B cell (primary cell): ENCODE measurements at regions not wholly inside any gene's neighbourhood (a gene's known extent, or its start where the extent isn't known, plus 50 kb on each side); places are given as distances from the start of the nearest gene placed in this dataset.

ENCODE experiments used
- ATAC-seq: fragments of 200-7000 bp; cut with Tn5 transposase; one replicate; pipeline ENCODE4 v1.10.0; 2021; ENCODE audit warnings: low read depth, mild to moderate bottlenecking, moderate number of reproducible peaks, moderate library complexity
- CTCF ChIA-PET: fragments of 350-600 bp; sonication (Branson Sonifier 250); formaldehyde crosslinking; loops from one replicate; lab custom pipeline; 2021; ENCODE audit warnings: antibody characterized with exemption, inconsistent platforms; lab: Charles Lee
- POLR2A ChIA-PET: fragments of 350-600 bp; sonication (Branson Sonifier 250); formaldehyde crosslinking; loops from one replicate; lab custom pipeline; 2021; ENCODE audit warnings: antibody characterized with exemption; lab: Charles Lee
- DNase-seq: peaks from one replicate; pipeline ENCODE4 v3.0.0; 2013
- H2AFZ ChIP-seq: 2 replicates; pipeline ENCODE4 v1.6.1; 2012; ENCODE audit warnings: mild to moderate bottlenecking, low read depth, low read length; ENCODE audit not compliant: insufficient read depth, poor library complexity, severe bottlenecking
- H3K27ac ChIP-seq, 2 donors: 1 replicate in 1 of 2; 2 replicates in 1 of 2; pipeline ENCODE4 v1.5.1; 2012 to 2013; ENCODE audit warnings: low read length in 2 of 2, mild to moderate bottlenecking in 2 of 2, moderate library complexity in 1 of 2
- H3K27me3 ChIP-seq, 4 experiments: fragments of 200-600 bp in 1 of 4; sonication (generic) in 1 of 4; replicated peaks in 1 of 4; 1 replicate in 2 of 4; 2 replicates in 2 of 4; pipeline versions ENCODE4 v1.6.1 to v1.7.0; 2013 to 2016; ENCODE audit warnings: low read length in 3 of 4, mild to moderate bottlenecking in 2 of 4, mixed read lengths in 1 of 4, moderate library complexity in 1 of 4; ENCODE audit not compliant: insufficient read depth in 4 of 4, control insufficient read depth in 3 of 4; ENCODE audit errors: control extremely low read depth in 1 of 4
- H3K36me3 ChIP-seq, 2 experiments: replicated peaks in 1 of 2; 1 replicate in 1 of 2; 2 replicates in 1 of 2; pipeline versions ENCODE4 v1.6.1 to v1.7.1; 2013; ENCODE audit warnings: low read length in 1 of 2; ENCODE audit not compliant: insufficient read depth in 2 of 2, control insufficient read depth in 1 of 2; ENCODE audit errors: control extremely low read depth in 1 of 2, extremely low read depth in 1 of 2
- H3K4me1 ChIP-seq, 2 donors: fragments of 200-600 bp in 1 of 2; sonication (generic) in 1 of 2; 1 replicate in 1 of 2; 2 replicates in 1 of 2; pipeline versions ENCODE4 v1.5.1 to v1.6.1; 2013 to 2017; ENCODE audit warnings: low read length in 2 of 2; ENCODE audit not compliant: control insufficient read depth in 2 of 2, insufficient read depth in 2 of 2
- H3K4me2 ChIP-seq: replicated peaks from 2 replicates; pipeline ENCODE3; 2012; ENCODE audit warnings: mild to moderate bottlenecking, low read depth, low read length; ENCODE audit not compliant: poor library complexity, severe bottlenecking
- H3K4me3 ChIP-seq, 5 experiments: fragments of 200-600 bp in 1 of 5; sonication (generic) in 1 of 5; 1 replicate in 3 of 5; 2 replicates in 2 of 5; pipeline versions ENCODE4 v1.5.1 to v1.7.0; 2011 to 2016; ENCODE audit warnings: low read length in 4 of 5, mild to moderate bottlenecking in 4 of 5, low read depth in 2 of 5, control low read depth in 1 of 5, moderate library complexity in 1 of 5; ENCODE audit not compliant: insufficient read depth in 1 of 5; ENCODE audit errors: control extremely low read depth in 1 of 5, extremely low read depth in 1 of 5
- H3K79me2 ChIP-seq: fragments of 200-600 bp; sonication (generic); one replicate; pipeline ENCODE4 v1.6.0; 2016; ENCODE audit warnings: low read length; ENCODE audit not compliant: control insufficient read depth, insufficient read depth
- H3K9ac ChIP-seq: fragments of 200-600 bp; sonication (generic); 2 replicates; pipeline ENCODE4 v1.6.1; 2017; ENCODE audit warnings: mild to moderate bottlenecking, low read length, moderate library complexity
- H3K9me3 ChIP-seq, 3 donors: one replicate each; pipeline versions ENCODE4 v1.6.1 to v1.7.1; 2013; ENCODE audit warnings: low read length in 2 of 3; ENCODE audit not compliant: control insufficient read depth in 2 of 3, insufficient read depth in 1 of 3; ENCODE audit errors: control extremely low read depth in 1 of 3
- H4K20me1 ChIP-seq: 2 replicates; pipeline ENCODE4 v1.6.0; 2012; ENCODE audit warnings: mild to moderate bottlenecking, low read length; ENCODE audit not compliant: insufficient read depth, control insufficient read depth, poor library complexity, severe bottlenecking
- H3K27ac Mint-ChIP-seq: one replicate; pipeline ENCODE4 v1.8.0; 2021; ENCODE audit warnings: mixed read lengths
- H3K27me3 Mint-ChIP-seq: one replicate; pipeline ENCODE4 v1.8.0; 2021; ENCODE audit warnings: mixed read lengths
- H3K4me1 Mint-ChIP-seq: one replicate; pipeline ENCODE4 v1.8.0; 2021; ENCODE audit warnings: mixed read lengths
- H3K4me3 Mint-ChIP-seq: one replicate; pipeline ENCODE4 v1.8.0; 2021; ENCODE audit warnings: mixed read lengths
- H3K9me3 Mint-ChIP-seq: one replicate; pipeline ENCODE4 v1.8.0; 2022; ENCODE audit warnings: mixed read lengths; ENCODE audit not compliant: insufficient read depth
- CTCF ChIP-seq: fragments of 200-600 bp; IDR thresholded peaks from one replicate; pipeline ENCODE4 v1.8.0; 2022; ENCODE audit warnings: antibody characterized with exemption, mild to moderate bottlenecking
- EZH2 ChIP-seq: IDR thresholded peaks from 2 replicates; pipeline ENCODE4 v1.6.1; 2012; ENCODE audit warnings: borderline replicate concordance, low read depth, mild to moderate bottlenecking, moderate library complexity, low read length; ENCODE audit not compliant: insufficient read depth, poor library complexity, severe bottlenecking
- WGBS: methylation state at CpG from one replicate; pipeline ENCODE4 v1.1.5; 2013; ENCODE audit warnings: missing lambda C conversion rate; ENCODE audit not compliant: insufficient coverage; 5-methylcytosine and 5-hydroxymethylcytosine counted together
- intact Hi-C: fragments of 100-400 bp; cut with micrococcal nuclease; formaldehyde crosslinking; loops from one replicate; pipeline ENCODE4 v1.10.0; 2022

GRCh38 chr10:55441777-55442176, 640.7 kb upstream of the PCDH15 start:
- ATAC-seq (no peak), DNase-seq (no peak)
- Histone ChIP-seq H3K36me3 (no peaks in the 10 kb centered on the region), H3K4me1 (no peaks in the 10 kb centered on the region), H4K20me1 (no peaks in the 10 kb centered on the region), H3K4me3 (no peak overlapping the region), H3K27me3 (no peaks in the 10 kb centered on the region), H3K9ac (no peak overlapping the region), H3K4me2 (no peak overlapping the region), H3K27ac (no peak overlapping the region), H3K79me2 (no peaks in the 10 kb centered on the region), H3K9me3 (no peaks in the 10 kb centered on the region), H2AFZ (no peak overlapping the region)
- peaks cover 4% of the 10 kb centered on the region for H3K9me3 Mint-ChIP-seq
- H3K4me3 Mint-ChIP-seq = no peak overlapping the region
- H3K4me1 Mint-ChIP-seq = no peaks in the 10 kb centered on the region
- no peaks in the 10 kb centered on the region for H3K27me3 Mint-ChIP-seq
- ChIA-PET CTCF (no interaction called here), POLR2A (no interaction called here)
- no peak for TF ChIP-seq CTCF
- no peak for TF ChIP-seq EZH2
- WGBS = 100% methylated on average over 1 of the region's 2 CpGs
- intact Hi-C loops = no loop called here
- no peak overlapping the region for H3K27ac Mint-ChIP-seq

GRCh38 chr10:55426138-55426537, 625.1 kb upstream of the PCDH15 start:
- H3K4me3 ChIP-seq = no peak overlapping the region
- Mint-ChIP-seq H3K4me3 (no peak overlapping the region), H3K27me3 (no peaks in the 10 kb centered on the region)

More at GRCh38 chr10:55426138-55426537, 625.1 kb upstream of the PCDH15 start:
- ATAC-seq = no peak
- no peaks in the 10 kb centered on the region for H3K27me3 ChIP-seq
- H3K9me3 ChIP-seq = peaks cover 0 to 5% (median 0%) of the 10 kb centered on the region in 3 donors
- Mint-ChIP-seq H3K4me1 (no peaks in the 10 kb centered on the region), H3K27ac (no peak overlapping the region), H3K9me3 (peaks cover 2% of the 10 kb centered on the region)
- CTCF ChIA-PET = no interaction called here
- H3K36me3 ChIP-seq = no peaks in the 10 kb centered on the region
- no peak overlapping the region for H3K9ac ChIP-seq
- no peaks in the 10 kb centered on the region for H3K79me2 ChIP-seq
- H3K4me1 ChIP-seq = no peaks in the 10 kb centered on the region
- POLR2A ChIA-PET = no interaction called here
- no peak overlapping the region for H3K4me2 ChIP-seq
- H3K27ac ChIP-seq = no peak overlapping the region
- WGBS = 93% methylated on average over 9 of the region's 9 CpGs
- TF ChIP-seq CTCF (no peak), EZH2 (no peak)
- no peak for DNase-seq
- intact Hi-C loops = no loop called here
- H2AFZ ChIP-seq = no peak overlapping the region
- no peaks in the 10 kb centered on the region for H4K20me1 ChIP-seq
